Activated naive CD8-positive, alpha-beta T cell treated with anti-CD3 and anti-CD28 coated beads, Interleukin-2, amount 10 ng/mL, durations not matched to agents 7 days and 5 days (primary cell): ENCODE measurements at regions not wholly inside any gene's neighbourhood (a gene's known extent, or its start where the extent isn't known, plus 50 kb on each side); places are given as distances from the start of the nearest gene placed in this dataset.
A peak's percentile ranks its signal among the peaks of the same experiment; 100 is the strongest.

Experiments used
- ATAC-seq: fragments of 150-1000 bp; cut with Tn5 transposase; one replicate; pipeline ENCODE4 v1.10.0; 2021; ENCODE audit warnings: low read depth, moderate library complexity
- POLR2A ChIA-PET: fragments of 350-600 bp; sonication (Branson Sonifier 250); formaldehyde crosslinking; loops from one replicate; lab custom pipeline; 2021; ENCODE audit warnings: antibody characterized with exemption; lab: Charles Lee
- DNase-seq: peaks from one replicate; pipeline ENCODE4 v3.0.0; 2021
- H3K27ac Mint-ChIP-seq: one replicate; pipeline ENCODE4 v1.8.0; 2022; ENCODE audit warnings: mild to moderate bottlenecking, mixed read lengths
- H3K27me3 Mint-ChIP-seq: one replicate; pipeline ENCODE4 v1.8.0; 2022; ENCODE audit warnings: mild to moderate bottlenecking, moderate library complexity, mixed read lengths
- H3K36me3 Mint-ChIP-seq: one replicate; pipeline ENCODE4 v1.8.0; 2021; ENCODE audit warnings: mild to moderate bottlenecking, mixed read lengths
- H3K4me1 Mint-ChIP-seq: one replicate; pipeline ENCODE4 v1.8.0; 2021; ENCODE audit warnings: mixed read lengths
- H3K4me3 Mint-ChIP-seq: one replicate; pipeline ENCODE4 v1.8.0; 2022; ENCODE audit warnings: mild to moderate bottlenecking, moderate library complexity, mixed read lengths
- H3K9me3 Mint-ChIP-seq: one replicate; pipeline ENCODE4 v1.8.0; 2021; ENCODE audit warnings: mixed read lengths

DNA sequence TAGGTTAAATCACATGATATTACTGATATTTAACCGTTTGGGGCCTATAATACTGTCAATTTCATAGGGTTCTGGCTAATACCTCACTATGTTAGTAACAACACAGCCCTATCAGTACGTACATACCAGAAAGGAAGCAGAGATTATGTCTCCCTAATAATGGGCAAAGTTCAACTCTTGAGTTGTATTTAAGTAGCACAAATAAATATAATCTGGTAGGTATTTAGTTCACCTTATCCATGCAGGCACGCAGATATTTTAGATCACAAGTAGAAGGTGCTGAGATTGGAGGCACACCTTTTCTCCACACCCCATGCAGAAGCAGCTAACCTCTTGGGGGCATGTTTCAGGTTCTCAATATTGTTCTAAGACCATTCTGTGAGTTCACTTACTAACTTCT lies 118.9 kb downstream of the IRS1 start:
- Mint-ChIP-seq H3K9me3 (no peaks in the 10 kb centered on the region), H3K4me1 (peaks cover 4% of the 10 kb centered on the region), H3K27ac (no peak overlapping the region), H3K27me3 (peaks cover 9% of the 10 kb centered on the region), H3K4me3 (no peak overlapping the region), H3K36me3 (peaks cover 1% of the 10 kb centered on the region)
- ATAC-seq = no peak
- POLR2A ChIA-PET = no interaction called here
- no peak for DNase-seq

DNA sequence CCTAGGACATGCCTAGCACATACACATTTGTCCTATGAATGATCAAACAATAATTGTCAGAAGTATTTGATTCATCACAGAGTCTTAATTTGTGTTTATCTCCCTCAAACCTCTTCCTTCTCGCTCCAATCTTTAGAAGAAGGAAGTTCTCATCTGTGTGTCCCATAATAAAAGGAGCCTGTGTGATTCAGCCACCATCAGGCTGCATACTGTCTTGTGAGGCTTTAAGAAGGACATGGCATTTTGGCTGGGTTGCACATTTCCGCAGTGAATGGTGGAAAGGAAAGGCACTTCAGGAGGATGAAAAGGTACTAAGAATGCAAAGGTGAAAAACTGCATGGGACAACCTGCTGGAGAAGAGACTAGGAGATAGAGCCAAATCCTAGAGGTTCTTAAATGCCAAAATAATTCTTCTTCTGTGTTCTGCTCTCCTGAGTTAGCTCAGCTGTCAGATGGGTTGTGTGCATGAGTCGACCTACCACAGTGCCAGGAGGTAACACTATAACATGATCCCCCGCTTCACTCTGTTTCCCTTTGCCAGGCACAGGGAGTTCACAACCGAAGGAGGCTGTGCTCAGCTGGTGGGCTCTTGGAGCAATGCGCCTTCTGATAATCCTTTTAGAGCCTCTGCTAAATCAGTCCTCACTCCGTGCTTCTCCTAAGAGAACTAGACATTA lies 120.1 kb downstream of the IRS1 start:
- no peaks in the 10 kb centered on the region for H3K9me3 Mint-ChIP-seq
- no peak overlapping the region for H3K4me3 Mint-ChIP-seq
- H3K4me1 Mint-ChIP-seq = peaks cover 1% of the 10 kb centered on the region
- no peak for ATAC-seq
- DNase-seq = no peak
- no peak overlapping the region for H3K27ac Mint-ChIP-seq
- no peaks in the 10 kb centered on the region for H3K36me3 Mint-ChIP-seq
- H3K27me3 Mint-ChIP-seq = peaks cover 13% of the 10 kb centered on the region
- POLR2A ChIA-PET = no interaction called here

DNA sequence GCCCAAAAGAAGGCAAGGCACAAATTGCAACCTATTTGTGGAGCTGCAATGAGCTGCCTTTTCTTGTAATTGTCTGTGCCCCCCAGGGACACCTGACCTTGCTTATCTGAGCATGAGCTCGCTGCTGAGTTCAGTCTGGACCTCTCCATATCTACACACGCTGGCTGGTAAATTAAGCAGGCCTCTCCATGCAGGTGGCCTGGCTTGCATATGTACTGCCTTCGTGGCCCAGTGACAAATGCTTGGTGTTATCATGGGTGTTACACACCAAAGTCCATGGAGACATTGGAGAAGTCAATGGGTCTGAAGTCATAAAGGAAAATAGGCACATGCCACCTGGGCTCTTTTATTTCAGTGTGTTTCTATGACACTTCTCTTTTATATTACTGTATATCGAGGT lies 121.2 kb downstream of the IRS1 start:
- H3K4me3 Mint-ChIP-seq = no peak overlapping the region
- peaks cover 1% of the 10 kb centered on the region for H3K4me1 Mint-ChIP-seq
- H3K27me3 Mint-ChIP-seq = peaks cover 15% of the 10 kb centered on the region
- POLR2A ChIA-PET = no interaction called here
- no peak for DNase-seq
- no peak overlapping the region for H3K27ac Mint-ChIP-seq
- no peak for ATAC-seq
- H3K9me3 Mint-ChIP-seq = no peaks in the 10 kb centered on the region
- H3K36me3 Mint-ChIP-seq = no peaks in the 10 kb centered on the region

DNA sequence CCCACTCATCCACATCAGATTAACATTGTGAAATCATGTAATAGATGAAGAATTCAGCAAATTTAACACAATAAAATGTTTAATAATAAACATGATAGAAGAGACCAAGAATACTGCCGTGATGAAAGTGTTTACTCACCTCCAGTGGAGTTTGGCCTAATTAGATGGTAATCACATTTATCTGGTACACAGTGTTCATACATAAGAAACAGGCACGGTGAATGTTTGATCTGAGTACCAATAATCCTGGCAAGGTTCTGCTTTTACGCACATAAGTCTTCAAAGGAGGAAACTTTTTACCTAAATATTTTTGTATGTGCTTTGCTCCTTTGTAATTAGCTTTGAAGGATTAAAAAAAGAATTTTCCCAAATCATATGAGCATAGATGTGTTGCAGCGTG lies 122.5 kb downstream of the IRS1 start:
- Mint-ChIP-seq H3K27ac (no peak overlapping the region), H3K9me3 (no peaks in the 10 kb centered on the region), H3K27me3 (peaks cover 20% of the 10 kb centered on the region), H3K4me3 (no peak overlapping the region), H3K4me1 (peaks cover 4% of the 10 kb centered on the region), H3K36me3 (no peaks in the 10 kb centered on the region)
- DNase-seq (no peak), ATAC-seq (no peak)
- POLR2A ChIA-PET = no interaction called here

- ATAC-seq = no peak
- Mint-ChIP-seq H3K4me3 (no peak overlapping the region), H3K36me3 (no peaks in the 10 kb centered on the region), H3K27ac (no peak overlapping the region), H3K27me3 (peaks cover 20% of the 10 kb centered on the region), H3K4me1 (peaks cover 4% of the 10 kb centered on the region), H3K9me3 (peaks cover 2% of the 10 kb centered on the region)
- POLR2A ChIA-PET = no interaction called here
- no peak for DNase-seq
Measured at GRCh38 chr2:226676618-226677017, 123.0 kb downstream of the IRS1 start.

DNA sequence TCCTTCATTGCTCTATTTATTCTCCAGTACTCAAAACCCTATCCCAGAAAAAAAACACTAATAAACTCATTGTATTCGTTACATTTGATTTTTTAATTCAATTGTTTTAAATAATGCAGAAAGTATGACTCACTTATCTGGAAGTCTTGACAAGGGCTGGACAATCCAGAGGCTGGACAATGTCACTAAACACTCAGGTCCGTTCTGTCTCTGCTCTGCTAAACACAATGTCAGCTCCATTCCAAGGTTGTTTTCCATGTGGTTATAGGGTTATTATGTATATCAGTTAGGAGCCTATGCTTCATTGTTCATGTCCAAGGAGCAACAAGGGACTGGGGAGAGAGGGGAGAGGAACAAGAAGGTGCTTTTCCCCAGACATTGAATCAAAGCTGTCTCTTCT lies 125.5 kb downstream of the IRS1 start:
- Mint-ChIP-seq H3K4me3 (no peak overlapping the region), H3K4me1 (peaks cover 3% of the 10 kb centered on the region), H3K27ac (no peak overlapping the region), H3K27me3 (peaks cover 29% of the 10 kb centered on the region), H3K9me3 (peaks cover 2% of the 10 kb centered on the region), H3K36me3 (no peaks in the 10 kb centered on the region)
- POLR2A ChIA-PET = no interaction called here
- DNase-seq = no peak
- ATAC-seq = no peak

GRCh38 chr2:226673314-226673723 lies 126.3 kb downstream of the IRS1 start:
- no peaks in the 10 kb centered on the region for H3K36me3 Mint-ChIP-seq
- peaks cover 30% of the 10 kb centered on the region for H3K27me3 Mint-ChIP-seq
- no peak for ATAC-seq
- DNase-seq = no peak
- H3K9me3 Mint-ChIP-seq = peaks cover 2% of the 10 kb centered on the region
- peaks cover 3% of the 10 kb centered on the region for H3K4me1 Mint-ChIP-seq
- no peak overlapping the region for H3K4me3 Mint-ChIP-seq
- peak overlapping the region; percentile 69 for H3K27ac Mint-ChIP-seq
- POLR2A ChIA-PET = no interaction called here

DNA sequence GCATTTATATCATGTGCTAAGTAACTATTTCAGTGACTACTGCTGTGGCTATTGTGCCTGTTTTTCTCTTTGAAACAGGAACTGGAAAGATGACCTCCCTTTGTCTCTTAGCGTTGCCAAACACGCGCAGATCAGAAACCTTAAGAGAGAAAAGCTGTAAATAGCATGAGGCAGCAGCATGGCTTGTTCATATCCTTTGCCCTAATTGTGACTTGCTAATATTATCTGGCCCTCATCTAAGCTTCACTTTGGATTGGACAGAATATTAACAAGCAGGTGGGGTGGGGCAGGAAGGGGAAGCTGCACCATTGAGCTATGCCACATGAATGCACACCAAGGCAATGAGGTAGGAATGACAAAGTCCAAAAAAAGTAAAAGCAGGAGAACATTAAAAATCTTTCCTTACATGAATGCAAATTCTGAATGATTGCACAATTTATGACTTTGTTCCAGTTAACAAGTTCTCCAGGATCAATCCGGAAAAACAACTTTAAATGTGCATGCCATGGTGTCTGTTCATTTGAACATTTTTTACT lies 128.4 kb downstream of the IRS1 start:
- Mint-ChIP-seq H3K4me1 (peaks cover 3% of the 10 kb centered on the region), H3K4me3 (no peak overlapping the region), H3K36me3 (no peaks in the 10 kb centered on the region), H3K27me3 (peaks cover 23% of the 10 kb centered on the region), H3K9me3 (peaks cover 2% of the 10 kb centered on the region), H3K27ac (no peak overlapping the region)
- DNase-seq (no peak), ATAC-seq (no peak)
- POLR2A ChIA-PET = no interaction called here

DNA sequence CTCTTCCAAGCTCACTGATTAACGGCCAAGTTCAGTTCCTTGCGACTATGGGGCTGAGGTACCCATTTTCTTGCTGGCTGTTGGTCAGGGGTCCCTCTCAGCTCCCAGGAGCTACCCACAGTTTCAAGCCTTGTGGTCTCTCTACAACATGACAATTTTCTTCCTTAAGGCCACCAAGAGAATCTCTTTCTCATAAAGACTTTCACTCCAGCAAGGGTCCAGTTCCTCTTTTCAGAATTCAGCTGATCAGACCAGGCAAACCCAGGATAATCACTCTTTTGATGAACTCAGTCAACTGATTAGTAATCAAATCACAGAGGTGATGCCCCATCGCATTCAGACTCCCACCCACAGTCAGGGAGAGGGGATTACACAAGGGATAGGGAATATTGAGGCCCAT lies 129.7 kb downstream of the IRS1 start:
- H3K27ac Mint-ChIP-seq = no peak overlapping the region
- POLR2A ChIA-PET = no interaction called here
- no peaks in the 10 kb centered on the region for H3K36me3 Mint-ChIP-seq
- no peak for ATAC-seq
- peaks cover 2% of the 10 kb centered on the region for H3K9me3 Mint-ChIP-seq
- H3K4me3 Mint-ChIP-seq = no peak overlapping the region
- DNase-seq = no peak
- peaks cover 23% of the 10 kb centered on the region for H3K27me3 Mint-ChIP-seq
- H3K4me1 Mint-ChIP-seq = peaks cover 3% of the 10 kb centered on the region

GRCh38 chr2:226669249-226669648 lies 130.4 kb downstream of the IRS1 start:
- Mint-ChIP-seq H3K9me3 (peaks cover 2% of the 10 kb centered on the region), H3K36me3 (no peaks in the 10 kb centered on the region), H3K27me3 (peaks cover 18% of the 10 kb centered on the region), H3K4me1 (peaks cover 3% of the 10 kb centered on the region), H3K4me3 (no peak overlapping the region), H3K27ac (no peak overlapping the region)
- DNase-seq (no peak), ATAC-seq (no peak)
- POLR2A ChIA-PET = no interaction called here

DNA sequence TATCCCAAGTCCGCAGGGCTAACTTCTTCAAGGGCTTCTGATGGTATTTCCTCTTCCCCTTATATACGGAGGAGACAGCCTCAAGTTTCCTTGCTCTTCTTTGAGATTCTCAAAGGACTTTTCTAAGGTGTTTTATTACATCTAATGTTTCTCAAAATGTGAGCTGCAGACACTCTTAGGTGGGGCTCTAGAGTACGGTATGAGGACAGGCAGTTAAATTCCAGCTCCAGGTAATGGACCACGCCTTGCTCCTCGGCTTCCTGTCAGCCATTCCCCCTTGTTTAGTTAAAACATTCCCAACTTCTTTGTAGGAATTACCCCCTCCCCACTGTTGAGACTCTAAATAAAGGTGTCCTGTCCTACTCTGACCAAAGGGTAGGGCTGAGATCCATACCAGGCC lies 131.9 kb downstream of the IRS1 start:
- no peak overlapping the region for H3K4me3 Mint-ChIP-seq
- no peak for DNase-seq
- no peak overlapping the region for H3K27ac Mint-ChIP-seq
- peaks cover 12% of the 10 kb centered on the region for H3K27me3 Mint-ChIP-seq
- POLR2A ChIA-PET = no interaction called here
- H3K36me3 Mint-ChIP-seq = no peaks in the 10 kb centered on the region
- H3K4me1 Mint-ChIP-seq = no peaks in the 10 kb centered on the region
- peaks cover 2% of the 10 kb centered on the region for H3K9me3 Mint-ChIP-seq
- no peak for ATAC-seq

GRCh38 chr2:226665306-226665831 lies 134.3 kb downstream of the IRS1 start:
- no peaks in the 10 kb centered on the region for H3K9me3 Mint-ChIP-seq
- H3K27me3 Mint-ChIP-seq = peaks cover 12% of the 10 kb centered on the region
- ATAC-seq (no peak), DNase-seq (no peak)
- POLR2A ChIA-PET = no interaction called here
- H3K4me1 Mint-ChIP-seq = no peaks in the 10 kb centered on the region
- no peaks in the 10 kb centered on the region for H3K36me3 Mint-ChIP-seq
- H3K27ac Mint-ChIP-seq = no peak overlapping the region
- H3K4me3 Mint-ChIP-seq = no peak overlapping the region

DNA sequence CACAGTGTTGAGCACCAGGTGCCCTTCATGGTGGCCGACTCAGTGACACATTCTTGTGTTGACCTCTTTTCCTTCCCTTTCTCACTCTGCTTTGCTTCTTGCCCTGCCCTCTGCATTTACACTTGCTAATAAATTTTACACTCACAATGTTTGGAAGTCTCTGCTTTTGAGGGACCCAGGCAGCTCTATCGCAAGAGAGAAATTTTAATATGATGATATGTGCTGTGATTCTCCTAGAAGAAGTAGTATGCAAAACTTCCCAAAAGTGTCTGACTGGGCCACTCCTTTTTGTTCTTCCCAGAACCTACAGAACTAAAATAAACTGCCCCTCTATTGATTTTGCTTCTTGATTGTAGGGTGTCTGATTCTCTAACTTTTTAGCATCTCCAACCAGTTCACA lies 135.0 kb downstream of the IRS1 start:
- no peak for ATAC-seq
- no peak overlapping the region for H3K4me3 Mint-ChIP-seq

DNA sequence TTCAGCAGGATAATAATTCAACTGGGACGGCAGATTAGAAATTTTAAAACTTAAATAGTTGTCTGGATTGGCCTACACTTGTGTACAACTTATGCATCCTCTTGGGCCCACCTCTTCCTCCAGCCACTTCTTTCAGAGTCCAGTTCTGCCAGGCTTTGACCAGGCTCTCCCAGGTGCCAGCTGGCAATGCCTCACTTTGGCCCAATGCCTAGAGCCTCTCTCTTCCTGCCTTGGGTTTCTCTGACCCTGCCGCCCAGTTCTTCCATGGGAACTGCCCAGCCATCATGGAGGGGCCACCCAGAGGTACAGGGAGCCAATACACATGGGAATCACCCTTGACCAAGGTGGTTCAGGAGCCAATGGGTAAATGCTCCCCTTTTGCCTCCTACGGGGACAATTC lies 135.5 kb downstream of the IRS1 start:
- no peak overlapping the region for H3K27ac Mint-ChIP-seq
- no peak for DNase-seq

More for the DNA sequence above, 135.0 kb downstream of the IRS1 start:
- Mint-ChIP-seq H3K27ac (no peak overlapping the region), H3K4me1 (no peaks in the 10 kb centered on the region), H3K36me3 (no peaks in the 10 kb centered on the region), H3K9me3 (no peaks in the 10 kb centered on the region), H3K27me3 (peaks cover 6% of the 10 kb centered on the region)
- DNase-seq = no peak
- POLR2A ChIA-PET = no interaction called here

More for the DNA sequence above, 135.5 kb downstream of the IRS1 start:
- Mint-ChIP-seq H3K9me3 (no peaks in the 10 kb centered on the region), H3K36me3 (no peaks in the 10 kb centered on the region), H3K27me3 (peaks cover 4% of the 10 kb centered on the region), H3K4me1 (no peaks in the 10 kb centered on the region), H3K4me3 (no peak overlapping the region)
- POLR2A ChIA-PET = no interaction called here
- ATAC-seq = no peak
